ENCODE measurements at regions not wholly inside any gene's neighbourhood (a gene's known extent, or its start where the extent isn't known, plus 50 kb on each side); places are given as distances from the start of the nearest gene placed in this dataset.

DNA sequence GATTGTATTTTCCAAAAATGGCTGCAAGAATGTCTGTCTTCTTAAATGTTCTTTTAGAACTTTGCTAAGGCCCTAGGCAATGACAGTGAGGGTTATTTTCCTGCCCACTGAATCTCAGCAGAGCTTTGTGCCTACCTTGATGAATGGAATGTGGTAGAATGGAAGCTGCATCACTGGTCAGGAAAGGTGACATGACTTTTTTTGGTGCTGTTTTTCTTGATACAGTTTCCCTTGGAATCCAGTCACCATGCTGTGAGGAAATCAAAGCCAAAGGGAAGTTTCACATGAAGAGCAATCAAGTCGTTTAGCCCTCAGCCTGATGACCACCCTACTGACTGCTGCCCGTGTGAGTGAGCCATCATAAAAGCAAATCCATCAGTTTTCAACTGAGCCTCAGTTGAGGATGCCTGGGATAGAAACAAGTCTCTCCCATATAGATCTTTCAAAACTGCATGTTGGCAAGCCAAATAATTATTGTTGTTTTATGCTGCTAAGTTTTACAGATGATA lies 886.0 kb upstream of the FBXO33 start:
- no peak for DNase-seq
- WGBS (ENCODE audit: extremely low coverage, insufficient coverage, insufficient read length) = no CpG with 5 or more reads among the region's 2 CpGs
- H2BK12ac ChIP-seq (ENCODE audit: low read length) = no peak overlapping the region
- H4K8ac ChIP-seq (ENCODE audit: low read depth, low read length) = no peak overlapping the region
- H3K4ac ChIP-seq (ENCODE audit: low read depth, low read length) = no peak overlapping the region
- no peak overlapping the region for H3K4me2 ChIP-seq (ENCODE audit: low read length)
- no peak overlapping the region for H2BK120ac ChIP-seq (ENCODE audit: insufficient read depth, low read length, poor library complexity)
- H3K18ac ChIP-seq (ENCODE audit: low read length) = no peak overlapping the region
- no peak overlapping the region for H2BK5ac ChIP-seq (ENCODE audit: low read depth, low read length, poor library complexity)
- H4K12ac ChIP-seq (ENCODE audit: low read depth, low read length) = no peak overlapping the region
- no peak overlapping the region for H4K91ac ChIP-seq (ENCODE audit: low read depth, low read length)
- no peak overlapping the region for H3K4me3 ChIP-seq (ENCODE audit: low read depth, low read length)
- no peaks in the 10 kb centered on the region for H3K4me1 ChIP-seq (ENCODE audit: control insufficient read depth in 1 of 2, insufficient read depth in 2 of 2, low read length in 2 of 2)
- H3K79me2 ChIP-seq (ENCODE audit: control insufficient read depth, insufficient read depth, low read length, poor library complexity) = no peaks in the 10 kb centered on the region
- H3K9me3 ChIP-seq (ENCODE audit: insufficient read depth, low read depth, low read length) = no peaks in the 10 kb centered on the region
- no peak overlapping the region for H3K9ac ChIP-seq (ENCODE audit: low read length)
- no peak overlapping the region for H3K27ac ChIP-seq (ENCODE audit: low read depth, low read length)
- H2AK5ac ChIP-seq (ENCODE audit: low read length) = no peak overlapping the region
- H3K79me1 ChIP-seq (ENCODE audit: low read length) = no peaks in the 10 kb centered on the region
- no peak overlapping the region for H3K23ac ChIP-seq (ENCODE audit: low read length)
- no peak overlapping the region for H2AFZ ChIP-seq (ENCODE audit: insufficient read depth, low read length, poor library complexity)
- no peaks in the 10 kb centered on the region for H3K27me3 ChIP-seq (ENCODE audit: insufficient read depth, low read length)
- no peaks in the 10 kb centered on the region for H3K36me3 ChIP-seq (ENCODE audit: control insufficient read depth in 1 of 2, insufficient read depth in 2 of 2, low read length in 2 of 2)
- no peak overlapping the region for H3K14ac ChIP-seq (ENCODE audit: low read length)

DNA sequence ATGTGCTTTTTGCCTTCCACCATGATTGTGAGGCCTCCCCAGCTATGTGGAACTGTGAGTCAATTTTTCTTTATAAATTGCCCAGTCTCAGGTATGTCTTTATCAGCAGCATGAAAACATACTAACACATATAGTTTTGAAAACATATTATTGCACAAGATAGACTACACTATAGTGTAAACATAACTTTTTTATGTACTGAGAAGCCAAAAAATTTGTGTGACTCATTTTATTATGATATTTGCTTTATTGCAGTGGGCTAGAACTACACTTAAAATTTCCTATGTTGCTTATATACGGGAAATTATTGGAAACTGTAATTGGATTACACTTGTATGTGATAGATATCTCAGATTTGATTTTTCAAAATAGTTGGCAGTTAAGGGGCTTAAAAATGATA lies 885.5 kb upstream of the FBXO33 start:
- Histone ChIP-seq H3K9ac (ENCODE audit: low read length) (no peak overlapping the region), H3K4me2 (ENCODE audit: low read length) (no peak overlapping the region), H3K27me3 (ENCODE audit: insufficient read depth, low read length) (no peaks in the 10 kb centered on the region), H3K18ac (ENCODE audit: low read length) (no peak overlapping the region), H3K4me1 (ENCODE audit: control insufficient read depth in 1 of 2, insufficient read depth in 2 of 2, low read length in 2 of 2) (no peaks in the 10 kb centered on the region), H3K27ac (ENCODE audit: low read depth, low read length) (no peak overlapping the region), H2BK120ac (ENCODE audit: insufficient read depth, low read length, poor library complexity) (no peak overlapping the region), H2BK5ac (ENCODE audit: low read depth, low read length, poor library complexity) (no peak overlapping the region), H4K8ac (ENCODE audit: low read depth, low read length) (no peak overlapping the region), H4K91ac (ENCODE audit: low read depth, low read length) (no peak overlapping the region), H3K79me1 (ENCODE audit: low read length) (no peaks in the 10 kb centered on the region), H3K79me2 (ENCODE audit: control insufficient read depth, insufficient read depth, low read length, poor library complexity) (no peaks in the 10 kb centered on the region), H3K4ac (ENCODE audit: low read depth, low read length) (no peak overlapping the region), H2BK12ac (ENCODE audit: low read length) (no peak overlapping the region), H3K23ac (ENCODE audit: low read length) (no peak overlapping the region), H3K36me3 (ENCODE audit: control insufficient read depth in 1 of 2, insufficient read depth in 2 of 2, low read length in 2 of 2) (no peaks in the 10 kb centered on the region), H3K9me3 (ENCODE audit: insufficient read depth, low read depth, low read length) (no peaks in the 10 kb centered on the region), H2AFZ (ENCODE audit: insufficient read depth, low read length, poor library complexity) (no peak overlapping the region), H3K4me3 (ENCODE audit: low read depth, low read length) (no peak overlapping the region), H4K12ac (ENCODE audit: low read depth, low read length) (no peak overlapping the region), H2AK5ac (ENCODE audit: low read length) (no peak overlapping the region), H3K14ac (ENCODE audit: low read length) (no peak overlapping the region)
- WGBS (ENCODE audit: extremely low coverage, insufficient coverage, insufficient read length) = no CpG with 5 or more reads among the region's 1 CpG
- no peak for DNase-seq

DNA sequence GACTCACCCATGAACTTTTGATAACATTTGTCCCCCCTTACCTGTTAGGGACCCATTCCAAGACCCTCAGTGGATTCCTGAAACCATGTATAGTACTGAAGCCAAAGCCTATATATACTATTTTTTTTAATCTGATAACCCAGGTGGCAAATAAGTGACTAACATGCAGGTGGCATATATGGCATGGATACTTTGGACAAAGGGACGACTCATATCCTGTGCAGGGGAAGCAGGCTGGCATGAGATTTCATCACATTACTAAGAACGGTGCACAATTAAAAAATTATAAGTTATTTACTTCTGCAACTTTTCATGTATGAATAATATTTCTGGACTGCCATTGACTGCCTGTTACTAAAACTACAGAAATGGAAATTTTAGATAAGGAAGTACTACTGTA lies 880.1 kb upstream of the FBXO33 start:
- Histone ChIP-seq H2BK12ac (ENCODE audit: low read length) (no peak overlapping the region), H3K4me1 (ENCODE audit: control insufficient read depth in 1 of 2, insufficient read depth in 2 of 2, low read length in 2 of 2) (no peaks in the 10 kb centered on the region), H2BK5ac (ENCODE audit: low read depth, low read length, poor library complexity) (no peak overlapping the region), H2AFZ (ENCODE audit: insufficient read depth, low read length, poor library complexity) (no peak overlapping the region), H3K79me1 (ENCODE audit: low read length) (no peaks in the 10 kb centered on the region), H3K9me3 (ENCODE audit: insufficient read depth, low read depth, low read length) (no peaks in the 10 kb centered on the region), H2BK120ac (ENCODE audit: insufficient read depth, low read length, poor library complexity) (no peak overlapping the region), H3K4me3 (ENCODE audit: low read depth, low read length) (no peak overlapping the region), H4K8ac (ENCODE audit: low read depth, low read length) (no peak overlapping the region), H3K9ac (ENCODE audit: low read length) (no peak overlapping the region), H3K18ac (ENCODE audit: low read length) (no peak overlapping the region), H3K27ac (ENCODE audit: low read depth, low read length) (no peak overlapping the region), H4K12ac (ENCODE audit: low read depth, low read length) (no peak overlapping the region), H3K4me2 (ENCODE audit: low read length) (no peak overlapping the region), H3K14ac (ENCODE audit: low read length) (no peak overlapping the region), H3K36me3 (ENCODE audit: control insufficient read depth in 1 of 2, insufficient read depth in 2 of 2, low read length in 2 of 2) (no peaks in the 10 kb centered on the region), H2AK5ac (ENCODE audit: low read length) (no peak overlapping the region), H3K27me3 (ENCODE audit: insufficient read depth, low read length) (no peaks in the 10 kb centered on the region), H3K23ac (ENCODE audit: low read length) (no peak overlapping the region), H4K91ac (ENCODE audit: low read depth, low read length) (no peak overlapping the region), H3K4ac (ENCODE audit: low read depth, low read length) (no peak overlapping the region), H3K79me2 (ENCODE audit: control insufficient read depth, insufficient read depth, low read length, poor library complexity) (no peaks in the 10 kb centered on the region)
- no CpG with 5 or more reads among the region's 2 CpGs for WGBS (ENCODE audit: extremely low coverage, insufficient coverage, insufficient read length)
- no peak for DNase-seq

DNA sequence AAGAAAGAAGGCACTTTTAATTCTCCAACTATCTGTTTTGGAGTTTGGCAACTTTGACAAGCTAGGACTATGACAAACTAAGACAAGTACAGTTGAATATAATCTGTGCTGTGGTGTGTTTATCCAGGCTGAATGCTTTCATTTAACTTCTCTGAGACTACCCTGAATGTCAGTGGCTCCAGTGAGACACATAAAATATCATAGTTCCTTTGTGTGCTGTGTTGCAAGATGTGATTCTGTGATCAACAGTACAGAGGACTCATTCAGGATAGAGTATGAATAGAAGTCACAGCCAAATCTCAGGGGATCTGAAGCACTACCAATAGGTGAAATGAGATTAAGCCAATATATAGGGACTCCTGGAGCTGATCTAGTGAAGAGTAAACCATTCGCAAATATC lies 876.9 kb upstream of the FBXO33 start:
- Histone ChIP-seq H3K4ac (ENCODE audit: low read depth, low read length) (no peak overlapping the region), H3K4me1 (ENCODE audit: control insufficient read depth in 1 of 2, insufficient read depth in 2 of 2, low read length in 2 of 2) (no peaks in the 10 kb centered on the region), H3K4me2 (ENCODE audit: low read length) (no peak overlapping the region), H3K23ac (ENCODE audit: low read length) (no peak overlapping the region), H3K14ac (ENCODE audit: low read length) (no peak overlapping the region), H3K18ac (ENCODE audit: low read length) (no peak overlapping the region), H2AFZ (ENCODE audit: insufficient read depth, low read length, poor library complexity) (no peak overlapping the region), H3K4me3 (ENCODE audit: low read depth, low read length) (no peak overlapping the region), H4K91ac (ENCODE audit: low read depth, low read length) (no peak overlapping the region), H3K27me3 (ENCODE audit: insufficient read depth, low read length) (no peaks in the 10 kb centered on the region), H3K79me2 (ENCODE audit: control insufficient read depth, insufficient read depth, low read length, poor library complexity) (no peaks in the 10 kb centered on the region), H4K8ac (ENCODE audit: low read depth, low read length) (no peak overlapping the region), H3K9ac (ENCODE audit: low read length) (no peak overlapping the region), H4K12ac (ENCODE audit: low read depth, low read length) (no peak overlapping the region), H3K9me3 (ENCODE audit: insufficient read depth, low read depth, low read length) (no peaks in the 10 kb centered on the region), H2BK5ac (ENCODE audit: low read depth, low read length, poor library complexity) (no peak overlapping the region), H3K79me1 (ENCODE audit: low read length) (no peaks in the 10 kb centered on the region), H2BK12ac (ENCODE audit: low read length) (no peak overlapping the region), H3K36me3 (ENCODE audit: control insufficient read depth in 1 of 2, insufficient read depth in 2 of 2, low read length in 2 of 2) (no peaks in the 10 kb centered on the region), H2AK5ac (ENCODE audit: low read length) (no peak overlapping the region), H2BK120ac (ENCODE audit: insufficient read depth, low read length, poor library complexity) (no peak overlapping the region), H3K27ac (ENCODE audit: low read depth, low read length) (no peak overlapping the region)
- DNase-seq = no peak
- WGBS (ENCODE audit: extremely low coverage, insufficient coverage, insufficient read length) = no CpG with 5 or more reads among the region's 1 CpG

Data from trophoblast cell (in vitro differentiated cells and primary cell).